ENCODE measurements at regions not wholly inside any gene's neighbourhood (a gene's known extent, or its start where the extent isn't known, plus 50 kb on each side); places are given as distances from the start of the nearest gene placed in this dataset.

DNA sequence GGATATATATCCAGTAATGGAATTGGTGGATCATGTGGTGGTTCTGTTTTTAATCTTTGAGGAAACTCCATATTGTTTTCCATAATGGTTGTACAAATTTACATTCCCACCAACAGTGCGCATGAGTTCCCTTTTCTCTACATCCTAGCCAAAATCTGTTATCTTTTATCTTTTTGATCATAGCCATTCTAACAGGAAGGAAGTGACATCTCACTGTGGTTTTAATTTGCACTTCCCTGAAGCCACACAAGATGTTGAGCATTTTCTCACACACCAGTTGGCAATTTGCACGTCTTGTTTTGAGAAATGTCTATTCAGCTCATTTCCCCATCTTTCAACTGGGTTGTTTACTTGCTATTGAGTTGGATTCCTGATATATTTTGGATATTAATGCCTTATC is 194.9 kb downstream of the CBLL2 start:
- intact Hi-C loops (cut with DNase I; ENCODE audit: low total_unique reads): no loop called here
- H3K36me3 ChIP-seq: no peaks in the 10 kb centered on the region
- no peak for DNase-seq
- in situ Hi-C loops (cut with MboI; ENCODE audit: low sequenced_read_pairs in 4 of 4): no loop called here
- H3K27ac ChIP-seq: no peak overlapping the region
- no peak overlapping the region for H3K4me3 ChIP-seq
- no peak for ATAC-seq
- no peaks in the 10 kb centered on the region for H3K27me3 ChIP-seq
- H3K4me1 ChIP-seq: no peaks in the 10 kb centered on the region
- H3K9me3 ChIP-seq: no peaks in the 10 kb centered on the region
- TF ChIP-seq, protein P1, sequence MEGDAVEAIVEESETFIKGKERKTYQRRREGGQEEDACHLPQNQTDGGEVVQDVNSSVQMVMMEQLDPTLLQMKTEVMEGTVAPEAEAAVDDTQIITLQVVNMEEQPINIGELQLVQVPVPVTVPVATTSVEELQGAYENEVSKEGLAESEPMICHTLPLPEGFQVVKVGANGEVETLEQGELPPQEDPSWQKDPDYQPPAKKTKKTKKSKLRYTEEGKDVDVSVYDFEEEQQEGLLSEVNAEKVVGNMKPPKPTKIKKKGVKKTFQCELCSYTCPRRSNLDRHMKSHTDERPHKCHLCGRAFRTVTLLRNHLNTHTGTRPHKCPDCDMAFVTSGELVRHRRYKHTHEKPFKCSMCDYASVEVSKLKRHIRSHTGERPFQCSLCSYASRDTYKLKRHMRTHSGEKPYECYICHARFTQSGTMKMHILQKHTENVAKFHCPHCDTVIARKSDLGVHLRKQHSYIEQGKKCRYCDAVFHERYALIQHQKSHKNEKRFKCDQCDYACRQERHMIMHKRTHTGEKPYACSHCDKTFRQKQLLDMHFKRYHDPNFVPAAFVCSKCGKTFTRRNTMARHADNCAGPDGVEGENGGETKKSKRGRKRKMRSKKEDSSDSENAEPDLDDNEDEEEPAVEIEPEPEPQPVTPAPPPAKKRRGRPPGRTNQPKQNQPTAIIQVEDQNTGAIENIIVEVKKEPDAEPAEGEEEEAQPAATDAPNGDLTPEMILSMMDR (IDR thresholded peaks at IDR 0.05 in 4 of 5, conservative IDR thresholded peaks at IDR 0.05 in 1 of 5): no peak
- no peak for TF ChIP-seq POLR2A (IDR thresholded peaks at IDR 0.05)

DNA sequence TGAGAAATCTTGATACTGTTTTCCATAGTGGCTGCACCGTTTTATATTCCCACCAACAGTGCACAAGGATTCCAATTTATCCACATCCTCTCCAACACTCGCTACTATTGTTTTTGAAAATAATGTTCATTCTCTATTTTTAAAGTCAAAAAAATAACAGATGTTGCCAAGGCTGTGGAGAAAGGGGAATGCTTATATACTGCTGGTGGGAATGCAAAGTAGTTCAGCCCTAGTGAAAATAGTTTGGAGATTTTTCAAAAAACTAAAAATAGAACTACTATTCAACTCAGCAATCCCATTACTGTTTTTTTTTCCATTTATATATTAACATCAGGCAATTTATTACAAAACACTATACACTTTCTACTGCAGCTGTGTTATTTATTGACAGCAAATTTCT is 208.7 kb downstream of the CBLL2 start:
- no peak for DNase-seq
- Histone ChIP-seq H3K36me3 (no peaks in the 10 kb centered on the region), H3K27me3 (no peaks in the 10 kb centered on the region), H3K4me3 (no peak overlapping the region), H3K27ac (no peak overlapping the region), H3K4me1 (no peaks in the 10 kb centered on the region), H3K9me3 (peaks cover 0 to 13% (median 0%) of the 10 kb centered on the region in 3 donors)
- TF ChIP-seq POLR2A (IDR thresholded peaks at IDR 0.05): no peak
- TF ChIP-seq, protein P1 (IDR thresholded peaks at IDR 0.05 in 4 of 5, conservative IDR thresholded peaks at IDR 0.05 in 1 of 5): no peak
- intact Hi-C loops (cut with DNase I; ENCODE audit: low total_unique reads) (no loop called here), in situ Hi-C loops (cut with MboI; ENCODE audit: low sequenced_read_pairs in 4 of 4) (no loop called here)
- no peak for ATAC-seq

DNA sequence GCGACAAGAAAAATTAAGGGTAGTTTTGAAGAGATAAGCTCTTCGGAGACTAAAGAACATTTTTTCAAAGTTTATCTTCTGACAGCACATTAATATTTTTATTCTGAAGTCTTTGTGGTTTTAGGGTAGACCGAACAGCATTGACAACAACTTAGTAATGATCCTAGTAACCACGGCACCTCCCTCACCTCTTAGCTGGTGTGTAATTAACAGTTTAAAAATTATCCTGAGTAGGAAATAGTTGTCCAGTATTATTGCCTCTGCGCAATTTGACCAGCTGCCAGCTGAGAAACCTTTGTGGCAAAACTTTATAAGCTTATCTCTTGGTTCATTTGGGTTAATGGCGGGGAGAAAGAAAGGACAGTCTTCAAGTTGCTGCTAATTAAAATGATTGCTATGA is 213.6 kb downstream of the CBLL2 start:
- ATAC-seq: no peak
- Histone ChIP-seq H3K4me3 (no peak overlapping the region), H3K27me3 (no peaks in the 10 kb centered on the region), H3K4me1 (no peaks in the 10 kb centered on the region), H3K27ac (no peak overlapping the region), H3K36me3 (no peaks in the 10 kb centered on the region), H3K9me3 (no peaks in the 10 kb centered on the region)
- no peak for DNase-seq
- intact Hi-C loops (cut with DNase I; ENCODE audit: low total_unique reads) (no loop called here), in situ Hi-C loops (cut with MboI; ENCODE audit: low sequenced_read_pairs in 4 of 4) (no loop called here)
- TF ChIP-seq, protein P1 (IDR thresholded peaks at IDR 0.05 in 4 of 5, conservative IDR thresholded peaks at IDR 0.05 in 1 of 5): no peak
- no peak for TF ChIP-seq POLR2A (IDR thresholded peaks at IDR 0.05)

DNA sequence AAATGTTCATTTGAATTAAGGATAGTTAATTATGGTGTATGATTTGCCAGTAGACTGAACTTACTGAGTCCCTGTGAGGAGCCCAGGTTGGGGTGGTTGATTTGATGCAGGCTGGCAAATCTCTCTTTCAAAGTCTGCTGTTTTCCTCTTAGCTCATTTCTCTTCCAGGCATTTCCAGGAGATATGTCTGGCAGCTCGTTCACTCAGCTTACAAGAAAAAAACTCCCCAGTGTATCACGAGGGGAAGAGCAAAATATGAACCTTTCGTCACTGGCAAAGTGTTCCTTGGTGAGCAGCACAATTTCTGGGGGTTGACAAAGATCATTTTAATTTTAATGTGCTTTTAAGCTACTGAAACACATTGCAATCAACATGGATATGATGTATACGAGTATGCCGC is 244.2 kb downstream of the CBLL2 start:
- no peaks in the 10 kb centered on the region for H3K36me3 ChIP-seq
- H3K4me3 ChIP-seq: no peak overlapping the region
- intact Hi-C loops (cut with DNase I; ENCODE audit: low total_unique reads): no loop called here
- no peaks in the 10 kb centered on the region for H3K4me1 ChIP-seq
- no peaks in the 10 kb centered on the region for H3K9me3 ChIP-seq
- no peak for ATAC-seq
- H3K27me3 ChIP-seq: no peaks in the 10 kb centered on the region
- TF ChIP-seq, protein P1 (IDR thresholded peaks at IDR 0.05 in 4 of 5, conservative IDR thresholded peaks at IDR 0.05 in 1 of 5): no peak
- TF ChIP-seq POLR2A (IDR thresholded peaks at IDR 0.05): no peak
- in situ Hi-C loops (cut with MboI; ENCODE audit: low sequenced_read_pairs in 4 of 4): no loop called here
- DNase-seq: no peak
- no peak overlapping the region for H3K27ac ChIP-seq

DNA sequence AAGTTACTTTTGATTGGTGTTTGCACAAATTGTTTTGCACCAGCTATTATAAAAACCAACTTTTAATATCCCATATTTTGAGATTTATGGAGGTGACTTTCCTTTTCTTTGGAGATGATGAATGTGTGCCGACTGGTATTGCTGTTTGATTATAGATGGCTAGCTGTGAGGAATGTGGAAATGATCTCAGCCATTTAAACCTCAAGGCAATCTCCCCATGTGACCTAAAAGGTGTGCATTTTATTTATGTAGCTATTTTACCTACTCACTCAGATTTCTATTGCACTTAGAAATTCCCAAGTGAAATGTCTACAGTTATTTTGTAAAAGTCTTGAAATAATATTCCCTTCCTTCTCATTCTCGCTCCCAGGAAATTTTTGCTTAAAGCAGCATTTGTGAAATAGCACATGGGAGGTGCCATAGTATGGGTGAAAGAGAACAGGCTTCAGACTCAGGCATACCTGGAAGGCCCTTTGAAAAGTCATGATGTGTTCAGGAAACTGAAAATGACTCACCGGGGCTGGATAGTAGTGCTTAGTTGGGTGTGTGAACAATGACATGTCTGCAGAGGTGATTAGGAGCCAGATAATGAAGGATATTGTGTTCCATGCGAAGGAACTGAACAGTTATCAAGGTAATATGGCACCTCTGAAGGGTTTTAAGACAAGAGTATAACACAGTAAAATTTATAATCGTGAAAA is 247.6 kb downstream of the CBLL2 start:
- no peak overlapping the region for H3K27ac ChIP-seq
- H3K4me3 ChIP-seq: no peak overlapping the region
- H3K9me3 ChIP-seq: no peaks in the 10 kb centered on the region
- ATAC-seq (no peak), DNase-seq (no peak)
- H3K27me3 ChIP-seq: no peaks in the 10 kb centered on the region
- H3K36me3 ChIP-seq: no peaks in the 10 kb centered on the region
- intact Hi-C loops (cut with DNase I; ENCODE audit: low total_unique reads) (no loop called here), in situ Hi-C loops (cut with MboI; ENCODE audit: low sequenced_read_pairs in 4 of 4) (no loop called here)
- no peaks in the 10 kb centered on the region for H3K4me1 ChIP-seq
- no peak for TF ChIP-seq POLR2A (IDR thresholded peaks at IDR 0.05)
- TF ChIP-seq, protein P1 (IDR thresholded peaks at IDR 0.05 in 4 of 5, conservative IDR thresholded peaks at IDR 0.05 in 1 of 5): no peak

Data from gastrocnemius medialis (tissue), 4 donors.